ENCODE measurements at regions not wholly inside any gene's neighbourhood (a gene's known extent, or its start where the extent isn't known, plus 50 kb on each side); places are given as distances from the start of the nearest gene placed in this dataset.

DNA sequence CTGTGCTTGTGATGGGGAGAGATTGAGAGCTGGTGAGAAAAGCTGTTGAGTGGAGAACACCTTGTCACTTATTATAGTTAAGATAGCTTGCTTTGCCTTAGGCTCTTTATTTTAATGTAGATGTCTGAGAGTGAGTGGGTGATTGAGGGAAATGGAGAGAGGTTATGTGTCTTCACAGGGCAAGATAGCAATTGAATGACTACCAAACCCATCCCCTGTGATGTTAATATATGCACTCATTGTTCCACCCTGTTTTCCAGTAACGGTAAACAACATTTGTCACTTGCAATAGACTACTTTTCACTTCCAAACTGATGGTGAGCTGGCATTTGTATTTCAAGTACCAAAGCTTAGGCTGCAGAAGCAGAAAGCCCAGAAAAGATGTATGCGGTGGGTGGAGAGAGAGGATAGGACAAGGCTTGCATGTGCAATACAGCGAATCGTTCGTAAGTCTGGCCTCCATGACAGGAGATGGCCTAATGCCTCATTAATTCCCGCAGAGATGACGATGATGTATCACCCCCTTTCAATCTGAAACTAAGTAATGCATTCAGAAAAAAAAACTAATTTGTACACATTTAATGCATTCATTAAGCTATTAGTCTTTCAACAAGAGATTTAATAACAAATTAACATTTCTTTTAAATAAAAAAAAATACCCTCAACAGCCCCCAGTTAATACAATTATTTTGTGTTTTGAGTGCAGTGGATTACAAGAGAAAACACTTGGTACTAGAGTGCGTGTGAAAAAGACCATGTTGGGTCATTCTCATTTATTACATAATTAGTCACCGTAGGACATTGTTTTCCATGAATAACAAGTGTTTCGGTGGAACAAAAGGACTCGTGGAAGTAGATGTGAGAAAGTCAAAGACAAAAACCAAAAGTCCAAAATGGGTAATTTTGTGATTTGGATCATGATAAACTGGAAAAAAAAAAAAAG lies 699.0 kb downstream of the BRINP1 start:
- TF ChIP-seq, protein P1, sequence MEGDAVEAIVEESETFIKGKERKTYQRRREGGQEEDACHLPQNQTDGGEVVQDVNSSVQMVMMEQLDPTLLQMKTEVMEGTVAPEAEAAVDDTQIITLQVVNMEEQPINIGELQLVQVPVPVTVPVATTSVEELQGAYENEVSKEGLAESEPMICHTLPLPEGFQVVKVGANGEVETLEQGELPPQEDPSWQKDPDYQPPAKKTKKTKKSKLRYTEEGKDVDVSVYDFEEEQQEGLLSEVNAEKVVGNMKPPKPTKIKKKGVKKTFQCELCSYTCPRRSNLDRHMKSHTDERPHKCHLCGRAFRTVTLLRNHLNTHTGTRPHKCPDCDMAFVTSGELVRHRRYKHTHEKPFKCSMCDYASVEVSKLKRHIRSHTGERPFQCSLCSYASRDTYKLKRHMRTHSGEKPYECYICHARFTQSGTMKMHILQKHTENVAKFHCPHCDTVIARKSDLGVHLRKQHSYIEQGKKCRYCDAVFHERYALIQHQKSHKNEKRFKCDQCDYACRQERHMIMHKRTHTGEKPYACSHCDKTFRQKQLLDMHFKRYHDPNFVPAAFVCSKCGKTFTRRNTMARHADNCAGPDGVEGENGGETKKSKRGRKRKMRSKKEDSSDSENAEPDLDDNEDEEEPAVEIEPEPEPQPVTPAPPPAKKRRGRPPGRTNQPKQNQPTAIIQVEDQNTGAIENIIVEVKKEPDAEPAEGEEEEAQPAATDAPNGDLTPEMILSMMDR (conservative IDR thresholded peaks at IDR 0.05; ENCODE audit: low read length) = no peak
- no peak for TF ChIP-seq EZH2phosphoT487 (IDR thresholded peaks at IDR 0.05; ENCODE audit: borderline replicate concordance)
